Cerebellar nuclear complex (tissue), 1 donor: ENCODE measurements at regions not wholly inside any gene's neighbourhood (a gene's known extent, or its start where the extent isn't known, plus 50 kb on each side); places are given as distances from the start of the nearest gene placed in this dataset.
"Not testable (repeated sequence)": the region's sequence is repeated elsewhere in the genome, so short reads cannot be mapped to it uniquely, and the experiment has no call there.

Experiments used
- DNase-seq, 2 experiments: peaks; one replicate each; lab custom pipeline; 2025; lab: John Stamatoyannopoulos, UW

DNA sequence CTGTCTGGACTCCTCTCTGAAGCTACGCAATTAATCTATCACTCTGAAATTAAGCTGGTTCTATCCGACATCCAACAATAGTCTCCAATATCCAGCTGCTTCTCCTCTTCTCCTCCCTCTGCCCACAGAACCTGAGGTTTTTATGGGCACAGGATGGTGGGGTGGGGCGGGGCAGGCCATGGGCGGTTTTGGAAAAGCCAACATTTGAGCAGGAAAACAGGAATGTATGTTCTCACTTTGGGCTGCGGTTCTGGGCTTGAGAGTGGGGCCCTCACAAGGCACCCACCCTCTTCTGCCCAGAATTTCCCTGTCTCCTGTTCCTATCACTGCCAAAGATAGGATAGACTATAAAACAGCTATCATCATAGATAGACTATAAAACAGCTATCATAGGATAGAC lies 1144.2 kb downstream of the EPHA7 start:
- no peak for DNase-seq

DNA sequence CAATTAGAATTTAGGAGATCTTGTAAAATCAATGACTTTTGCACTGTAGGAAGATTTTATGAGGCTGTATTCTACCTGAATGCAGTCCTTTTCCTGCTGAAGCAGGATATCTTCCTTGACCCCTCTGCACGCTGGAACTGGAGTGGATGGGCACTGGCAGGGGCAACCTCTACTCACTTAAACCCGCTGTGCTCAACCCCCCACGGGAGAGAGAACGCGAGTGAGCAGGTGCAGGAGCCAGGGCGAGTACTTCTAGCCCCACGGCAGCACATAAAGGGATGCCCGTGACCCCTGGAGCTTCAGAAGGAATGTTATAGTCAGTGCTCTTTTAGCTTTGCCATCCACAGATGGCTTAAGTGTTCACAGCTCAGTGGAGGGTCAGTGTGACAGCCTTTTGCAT lies 1144.8 kb downstream of the EPHA7 start:
- DNase-seq = no peak

DNA sequence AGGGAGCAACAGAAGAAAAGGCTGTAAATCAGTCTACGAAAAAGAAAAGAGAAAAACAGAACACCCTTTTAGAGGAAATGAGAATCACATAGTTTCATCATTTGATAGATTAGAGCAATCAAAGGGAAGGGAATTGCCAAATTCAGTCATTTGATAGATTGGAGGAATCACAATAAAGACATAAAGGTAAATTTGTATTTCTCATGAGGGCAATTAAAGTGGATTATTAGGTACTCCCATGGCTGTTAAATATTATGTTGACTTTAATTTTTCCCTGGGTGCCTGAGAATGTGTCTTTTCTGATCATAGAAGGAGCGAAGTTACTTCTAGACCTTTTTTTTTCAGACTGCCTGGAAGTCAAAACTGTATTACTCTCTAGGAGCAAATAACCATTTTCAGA lies 1145.7 kb downstream of the EPHA7 start:
- DNase-seq = no peak

DNA sequence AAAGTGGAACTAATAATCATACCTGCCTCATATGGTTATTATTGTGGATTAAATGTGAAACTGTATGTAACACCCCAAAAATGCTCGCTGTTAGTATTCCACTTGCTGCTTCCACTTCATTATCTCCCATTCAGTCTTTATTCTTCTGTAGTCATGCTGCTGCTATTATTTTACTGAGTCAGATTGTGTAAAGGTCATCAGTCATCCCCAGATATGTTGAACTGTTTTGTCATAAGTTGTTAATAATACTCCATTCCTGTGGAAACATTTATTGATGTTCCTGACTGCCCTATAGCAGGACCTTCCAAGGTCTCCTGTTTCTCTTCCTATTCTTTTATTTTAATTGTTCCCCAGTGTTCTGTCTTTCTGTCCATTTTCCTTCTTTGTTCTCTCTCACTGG lies 1148.3 kb downstream of the EPHA7 start:
- DNase-seq = no peak

DNA sequence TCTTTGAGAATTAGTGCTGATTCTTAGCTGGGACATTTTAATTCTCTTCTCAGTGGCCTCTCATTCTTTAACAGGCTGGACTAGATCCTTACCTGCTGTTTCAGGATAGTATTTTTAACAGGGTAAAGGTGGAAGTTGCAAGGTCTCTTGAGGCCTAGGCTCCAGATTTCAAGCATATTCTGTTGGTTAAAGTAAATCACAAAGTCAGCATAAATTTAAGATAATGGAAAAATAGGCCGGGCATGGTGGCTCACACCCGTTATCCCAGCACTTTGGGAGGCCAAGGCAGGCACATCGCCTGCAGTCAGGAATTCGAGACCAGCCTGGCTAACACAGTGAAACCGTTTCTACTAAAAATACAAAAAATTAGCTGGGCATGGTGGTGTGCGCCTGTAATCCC lies 1149.0 kb downstream of the EPHA7 start:
- no peak for DNase-seq

DNA sequence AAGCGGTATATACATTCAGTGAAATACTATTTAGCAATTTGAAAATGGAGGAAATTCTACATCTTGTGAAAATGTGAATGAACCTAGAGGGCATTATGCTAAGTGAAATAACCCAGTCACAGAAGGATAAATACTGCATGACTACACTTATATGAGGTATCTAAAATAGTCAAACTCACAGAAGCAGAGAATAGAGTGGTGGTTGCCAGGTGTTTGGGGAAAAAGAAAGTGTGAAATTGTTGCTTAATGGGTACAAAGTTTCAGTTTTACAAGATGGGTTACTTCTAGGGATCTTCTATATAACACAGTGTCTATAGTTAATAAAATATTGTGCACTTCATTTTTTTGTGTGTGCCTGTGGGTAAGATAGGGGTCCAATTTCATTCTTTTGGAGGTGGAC lies 1152.0 kb downstream of the EPHA7 start:
- DNase-seq = no peak

DNA sequence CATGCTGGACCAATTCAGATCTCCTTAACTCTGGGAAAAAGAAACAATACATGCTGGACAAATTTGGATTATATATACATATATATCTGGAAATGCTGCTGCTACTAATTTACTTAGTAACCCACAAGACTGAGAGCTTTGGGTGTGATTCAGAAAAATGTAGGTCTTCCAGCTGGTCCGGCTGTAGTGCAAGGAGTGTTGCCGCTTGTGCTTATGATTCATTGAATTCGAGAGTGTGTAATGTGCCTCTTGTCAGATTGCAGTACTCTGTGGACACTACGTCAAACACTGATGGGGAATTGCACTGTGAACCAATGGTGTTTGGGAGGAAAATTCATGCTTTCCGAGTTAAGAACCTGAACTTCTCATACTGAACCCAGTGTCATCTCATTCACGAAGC lies 1155.5 kb downstream of the EPHA7 start:
- DNase-seq = no peak

DNA sequence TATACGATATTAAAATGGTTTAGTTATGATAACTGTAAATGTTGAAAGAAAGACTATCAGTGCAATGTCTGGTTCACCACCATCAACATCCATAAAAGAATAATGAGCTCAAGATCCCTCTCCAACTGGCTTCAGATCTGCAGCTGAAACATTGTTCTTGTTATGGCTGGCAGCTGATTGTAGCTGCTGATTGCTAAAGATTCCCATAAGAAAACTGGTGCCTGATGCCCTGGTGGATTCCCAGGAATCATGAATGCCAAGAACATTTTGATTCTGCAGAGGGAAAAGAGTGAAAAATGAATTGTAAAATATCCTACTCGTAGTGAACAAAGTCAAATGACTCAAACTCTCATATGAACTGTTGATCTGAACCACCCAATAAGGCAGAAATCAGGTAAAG lies 1160.2 kb downstream of the EPHA7 start:
- DNase-seq = no peak

DNA sequence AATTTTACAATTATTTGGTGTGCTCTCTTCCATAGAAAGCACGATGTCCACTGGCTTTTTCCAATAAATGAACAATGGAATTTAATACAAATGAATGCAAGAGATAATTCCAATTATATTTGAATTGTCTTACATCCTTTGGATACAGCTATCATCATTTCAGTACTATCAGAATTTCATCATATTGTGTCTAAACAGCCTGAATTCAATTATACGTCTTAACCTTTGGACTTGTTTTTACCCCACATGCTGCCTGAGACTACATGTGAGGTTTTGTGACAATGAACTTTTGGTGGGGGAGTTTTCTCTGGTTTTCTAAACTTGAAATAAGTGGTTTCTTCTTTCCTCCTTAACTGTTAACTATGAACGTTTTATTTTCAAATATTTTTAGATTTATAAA lies 1176.0 kb downstream of the EPHA7 start:
- DNase-seq = no peak

DNA sequence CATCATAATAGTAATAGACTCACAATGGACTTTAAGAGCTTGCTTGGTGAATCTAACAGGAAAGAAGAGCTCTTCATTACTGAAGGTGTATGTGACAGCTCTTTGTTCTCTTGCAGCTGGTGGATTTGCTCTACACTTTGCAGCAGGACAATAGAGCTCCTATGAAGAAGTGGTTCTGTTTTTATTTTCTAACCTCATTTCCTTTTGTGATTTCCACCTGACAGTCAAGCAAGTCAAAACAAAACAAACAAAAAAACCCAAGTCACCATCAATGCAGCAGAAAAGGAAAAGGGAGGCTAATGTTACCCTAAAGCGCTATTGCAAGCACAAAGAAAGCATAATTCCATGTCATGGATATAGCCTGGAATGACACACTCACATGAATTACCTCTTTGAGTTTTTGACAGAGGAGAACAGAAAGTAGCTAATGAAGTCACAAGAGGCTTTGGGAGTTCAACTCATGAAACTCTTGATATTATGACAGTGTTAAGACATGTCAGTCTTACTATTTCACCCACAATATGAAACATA lies 1188.1 kb downstream of the EPHA7 start:
- DNase-seq = no peak

DNA sequence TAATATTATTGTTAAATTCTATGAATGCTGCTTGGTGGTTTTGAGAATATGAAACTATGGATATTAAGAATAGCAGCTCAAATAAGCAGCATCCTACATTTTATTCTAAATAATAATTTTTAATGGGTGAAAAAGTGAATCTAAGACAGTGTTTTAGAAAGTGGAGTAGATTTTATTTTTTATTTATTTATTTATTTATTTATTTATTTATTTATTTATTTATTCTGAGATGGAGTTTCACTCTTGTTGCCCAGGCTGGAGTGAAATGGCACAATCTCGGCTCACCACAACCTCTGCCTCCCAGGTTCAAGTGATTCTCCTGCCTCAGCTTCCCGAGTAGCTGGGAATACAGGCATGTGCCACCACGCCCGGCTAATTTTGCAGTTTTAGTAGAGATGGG lies 1199.4 kb downstream of the EPHA7 start:
- DNase-seq = not testable (repeated sequence)

DNA sequence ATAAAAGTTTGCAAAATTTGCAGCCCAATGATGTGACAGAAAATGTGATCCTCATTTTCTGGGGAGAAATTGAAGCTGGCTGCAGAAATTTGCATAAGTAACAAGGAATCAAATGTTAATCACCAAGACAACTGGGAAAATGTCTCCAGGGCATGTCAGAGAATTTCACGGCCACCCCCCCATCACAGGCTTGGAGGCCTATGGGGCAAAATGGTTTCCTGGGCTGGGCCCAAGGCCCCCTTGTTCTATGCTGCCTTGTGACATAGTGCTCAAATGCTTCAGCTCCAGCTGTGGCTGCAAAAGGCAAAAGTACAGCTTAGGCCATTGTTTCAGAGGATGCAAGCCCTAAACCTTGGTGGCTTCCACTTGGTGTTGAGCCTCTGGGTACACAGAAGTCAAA lies 1202.6 kb downstream of the EPHA7 start:
- no peak for DNase-seq

DNA sequence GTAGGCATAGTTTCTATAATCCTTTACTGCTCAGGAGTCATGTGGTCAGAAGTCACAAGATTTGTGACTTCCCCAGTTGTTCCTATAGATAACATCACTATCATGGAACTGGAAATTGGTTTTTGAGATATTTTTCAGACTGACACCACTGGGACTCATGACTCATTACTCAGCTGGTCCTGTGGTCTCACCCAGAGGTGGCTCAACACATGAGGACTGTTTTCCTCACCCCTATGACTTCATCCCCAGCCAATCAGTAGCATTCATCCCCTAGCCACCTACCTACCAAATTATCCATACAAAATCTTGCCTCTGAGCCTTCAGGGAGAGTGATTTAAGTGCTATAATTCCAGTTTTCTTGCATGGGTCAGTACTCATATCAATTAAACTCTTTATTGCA lies 1217.7 kb downstream of the EPHA7 start:
- DNase-seq = no peak

DNA sequence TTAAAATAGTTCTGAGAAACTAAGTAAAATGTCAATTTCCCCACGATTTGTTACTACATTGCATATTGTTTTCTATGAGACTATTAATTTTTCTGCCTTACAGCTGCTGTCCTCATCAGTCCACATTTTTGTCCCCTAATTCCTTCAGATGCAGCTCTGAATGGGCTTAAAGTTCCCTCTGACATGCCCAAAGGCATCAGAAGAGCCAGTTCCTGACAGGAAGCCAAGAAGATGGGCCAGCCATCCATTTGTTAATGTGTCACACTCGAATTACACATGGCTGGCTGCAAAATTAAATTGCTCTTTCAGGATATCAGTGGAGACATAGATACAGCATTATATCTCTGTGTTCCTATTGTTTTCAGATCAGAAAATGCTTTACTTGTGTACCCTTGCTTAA lies 1223.0 kb downstream of the EPHA7 start:
- no peak for DNase-seq

DNA sequence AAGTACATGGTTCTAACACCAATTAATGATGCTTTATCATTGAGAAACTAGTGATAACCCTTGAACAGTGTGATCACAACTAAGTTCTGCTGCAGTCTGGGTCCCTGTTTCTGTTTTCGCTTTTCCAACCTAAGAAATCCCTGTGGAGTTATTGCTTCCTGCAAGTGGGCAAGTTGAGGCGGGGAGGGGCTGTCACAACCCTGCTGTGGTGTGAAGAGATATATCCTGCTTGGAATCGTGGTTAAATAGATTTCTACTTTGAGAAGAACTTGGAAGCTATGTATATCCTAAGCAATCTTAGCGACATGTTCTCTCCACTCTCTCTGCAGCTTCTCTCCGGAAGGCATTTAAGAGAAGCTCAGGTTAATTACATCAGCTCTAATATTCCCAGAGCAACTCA lies 1223.6 kb downstream of the EPHA7 start:
- no peak for DNase-seq

DNA sequence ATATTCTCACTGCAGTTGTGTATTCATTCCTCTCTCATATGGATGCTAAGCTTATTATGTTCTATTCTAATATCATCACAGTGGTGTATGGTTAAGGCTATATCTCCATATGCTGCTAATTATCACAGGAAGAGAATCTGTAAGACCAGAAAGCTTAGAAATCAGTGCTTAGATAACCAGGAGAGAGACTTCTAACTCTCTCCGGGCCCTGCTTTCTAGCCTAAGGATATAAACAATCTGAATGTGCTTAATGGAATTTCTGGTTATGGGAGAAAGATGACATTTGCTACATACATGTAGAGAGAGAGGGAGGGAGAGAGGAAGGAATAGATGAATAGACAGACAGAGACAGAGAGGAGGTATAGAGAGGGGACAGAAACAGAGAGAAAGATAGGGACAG lies 1231.3 kb downstream of the EPHA7 start:
- no peak for DNase-seq

DNA sequence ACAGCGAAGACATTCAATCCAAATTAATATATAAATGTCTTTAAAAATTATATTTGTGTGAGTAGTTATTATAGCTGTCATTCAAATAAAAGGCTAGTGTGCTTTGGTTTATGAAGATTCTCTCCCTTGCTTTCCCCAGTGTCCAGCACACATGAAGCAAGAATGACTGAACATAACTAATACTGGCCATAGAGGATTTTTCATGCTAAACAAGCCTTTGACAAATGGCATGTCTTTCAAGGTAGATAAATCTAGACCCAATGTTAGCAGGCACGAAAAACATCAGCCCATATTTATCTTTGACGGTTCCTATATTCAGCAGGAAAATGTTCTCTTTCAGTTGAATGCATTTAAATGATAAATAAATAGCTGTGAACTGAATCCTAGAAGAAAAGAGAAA lies 1234.4 kb downstream of the EPHA7 start:
- no peak for DNase-seq

DNA sequence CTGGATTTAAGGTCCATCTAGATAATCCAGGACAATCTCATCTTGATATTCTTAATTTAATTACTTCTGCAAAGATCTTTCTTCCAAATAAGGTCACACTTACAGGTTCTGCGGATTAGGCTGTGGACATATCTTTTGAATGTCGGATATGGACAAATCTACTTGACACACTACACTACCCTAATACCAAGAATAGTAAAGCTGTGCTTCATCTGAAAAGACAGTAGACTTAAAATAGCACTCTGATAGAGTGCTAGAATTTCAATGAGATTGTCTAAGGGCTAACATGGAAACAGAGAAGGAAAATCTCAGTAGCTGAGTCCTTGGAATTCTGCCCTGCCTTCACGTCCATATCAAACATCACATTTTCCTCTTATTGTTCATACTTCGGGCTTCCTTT lies 1238.0 kb downstream of the EPHA7 start:
- DNase-seq = no peak

DNA sequence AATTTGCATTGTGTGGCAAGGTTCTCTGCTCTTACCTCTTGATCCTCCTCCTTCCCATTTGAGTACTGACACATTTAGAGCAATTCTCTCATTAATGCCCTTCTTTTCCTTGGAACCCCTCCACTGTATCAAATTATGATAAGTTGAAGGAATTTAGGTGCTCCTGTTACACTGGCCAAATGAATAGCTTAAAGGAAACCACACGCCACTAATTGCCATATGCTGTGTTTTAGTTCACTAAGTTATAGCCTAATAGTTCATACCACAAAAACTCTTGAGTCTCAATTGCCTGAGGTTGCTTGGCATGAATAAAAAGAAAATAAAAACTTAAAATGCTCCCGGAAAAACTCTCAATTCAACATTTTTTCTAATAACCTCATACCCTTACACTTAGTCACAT lies 1239.3 kb downstream of the EPHA7 start:
- no peak for DNase-seq

DNA sequence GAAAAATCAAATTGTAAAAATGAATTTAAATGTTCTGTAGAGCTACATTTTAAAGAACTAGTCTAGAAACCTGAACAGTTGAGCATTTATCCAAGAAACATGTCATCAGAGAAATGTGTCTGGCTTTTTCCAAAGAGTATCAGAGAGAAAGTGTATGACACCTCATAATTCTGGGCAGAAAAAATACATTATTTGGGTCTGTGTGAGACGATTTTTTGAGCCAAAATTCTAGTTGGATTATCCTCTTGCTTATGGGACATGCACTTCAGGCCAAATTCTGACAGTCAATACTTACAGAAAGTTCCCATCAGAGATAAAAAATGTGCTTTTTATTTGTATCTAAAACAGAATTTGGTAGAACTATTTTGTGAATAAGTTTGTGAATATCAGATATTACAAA lies 1242.7 kb downstream of the EPHA7 start:
- no peak for DNase-seq

DNA sequence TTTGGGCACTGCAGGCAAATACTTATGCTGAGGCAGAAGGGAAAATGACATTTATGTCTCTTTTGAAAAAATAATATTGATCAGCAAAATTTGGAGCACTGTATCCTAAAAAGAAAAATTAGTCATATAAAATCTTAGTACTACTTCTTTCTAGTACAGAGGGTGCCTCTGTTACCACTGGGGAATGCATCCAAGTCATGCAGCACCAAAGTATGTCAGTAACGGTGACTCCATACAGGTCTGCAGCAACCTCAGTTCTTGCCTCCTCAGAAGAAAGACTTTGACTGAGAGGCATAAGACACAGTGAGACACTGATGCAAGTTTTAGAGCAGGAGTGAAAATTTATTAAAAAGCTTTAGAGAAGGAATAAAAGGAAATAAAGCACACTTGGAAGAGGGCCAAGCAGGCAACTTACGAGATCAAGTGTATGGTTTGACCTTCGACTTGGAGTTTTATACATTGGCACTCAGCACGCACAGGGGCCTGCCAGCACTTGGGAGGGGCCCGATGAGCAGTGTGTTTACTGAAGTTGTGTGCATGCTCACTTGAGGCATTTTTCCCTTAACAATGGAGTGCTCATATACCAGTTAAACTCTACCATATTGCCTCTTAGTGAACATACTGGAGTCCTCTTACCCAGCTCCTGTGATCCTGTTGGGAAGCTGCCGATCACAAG lies 1244.8 kb downstream of the EPHA7 start:
- DNase-seq = no peak

DNA sequence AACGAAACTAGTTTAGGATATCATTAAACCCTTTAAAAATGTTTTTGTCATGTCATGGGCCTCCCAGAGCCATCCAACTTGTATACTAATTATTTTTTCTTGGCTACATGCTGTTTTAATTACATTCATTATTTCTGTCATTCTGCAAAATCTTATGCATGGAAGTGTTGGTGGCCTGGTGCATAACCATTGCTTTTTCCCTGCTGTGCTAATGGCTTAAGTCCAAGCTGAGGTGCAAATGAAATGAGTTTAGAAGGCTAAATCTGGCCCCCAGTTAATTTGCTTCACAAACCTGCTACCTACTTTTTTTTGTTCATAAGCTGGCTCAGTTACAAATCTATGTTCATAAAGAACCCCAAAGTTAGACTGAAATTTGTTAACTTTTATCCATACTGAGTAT lies 1249.9 kb downstream of the EPHA7 start:
- DNase-seq = no peak

DNA sequence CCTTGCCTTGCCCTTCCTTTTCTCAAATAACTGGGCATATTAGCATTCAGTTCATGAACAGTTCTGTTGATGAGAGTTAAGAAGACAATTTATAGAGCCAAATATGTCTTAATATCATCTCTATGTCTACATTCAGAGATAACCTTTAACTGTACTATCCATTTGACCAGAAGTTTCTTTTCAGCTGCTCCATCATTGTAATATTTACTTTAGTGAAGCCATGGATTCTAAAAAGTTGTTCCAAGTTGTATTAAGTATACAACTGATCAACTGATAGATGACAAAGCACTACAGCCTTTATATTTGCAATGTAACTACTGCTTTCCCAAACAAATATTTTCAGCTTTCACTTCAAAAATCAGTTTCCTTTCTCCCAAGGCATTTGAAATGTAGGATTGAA lies 1252.7 kb downstream of the EPHA7 start:
- DNase-seq = no peak

DNA sequence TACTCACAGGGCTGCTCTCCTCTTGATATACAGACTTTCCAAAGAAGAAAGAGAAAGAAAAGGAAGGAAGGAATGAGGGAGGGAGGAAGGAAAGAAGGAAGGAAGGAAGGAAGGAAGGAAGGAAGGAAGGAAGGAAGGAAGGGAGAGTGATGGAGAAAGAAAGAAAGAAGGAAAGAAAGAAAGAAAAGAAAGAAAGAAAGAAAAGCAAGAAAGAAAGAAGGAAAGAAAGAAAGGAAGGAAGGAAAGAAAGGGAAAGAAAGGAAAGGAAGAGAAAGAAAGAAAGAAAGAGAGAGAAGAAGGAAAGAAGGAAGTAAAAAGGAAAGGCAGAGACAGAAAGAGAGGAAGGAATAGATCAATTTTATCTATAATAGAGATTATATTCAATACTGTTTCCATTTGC lies 1257.4 kb downstream of the EPHA7 start:
- DNase-seq = no peak

DNA sequence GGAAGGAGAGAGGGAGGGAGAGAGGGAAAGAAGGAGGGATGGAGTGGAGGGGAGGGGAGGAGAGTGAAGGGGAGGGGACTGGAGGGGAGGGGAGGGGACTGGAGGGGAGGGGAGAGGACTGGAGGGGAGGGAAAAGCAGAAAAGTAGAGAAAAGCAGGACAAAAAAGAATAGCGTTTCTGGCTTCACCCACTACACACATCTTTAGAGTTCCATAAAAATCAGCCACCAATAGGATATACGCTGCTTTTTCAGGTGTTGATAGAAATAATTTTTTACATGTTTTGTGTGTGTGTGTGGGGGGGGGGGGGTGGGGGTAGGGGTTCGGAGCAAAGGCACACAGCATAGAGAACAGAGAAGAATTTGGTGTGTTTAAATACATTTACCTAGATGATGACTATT lies 1259.1 kb downstream of the EPHA7 start:
- no peak for DNase-seq
